ENCODE measurements at regions not wholly inside any gene's neighbourhood (a gene's known extent, or its start where the extent isn't known, plus 50 kb on each side); places are given as distances from the start of the nearest gene placed in this dataset.

DNA sequence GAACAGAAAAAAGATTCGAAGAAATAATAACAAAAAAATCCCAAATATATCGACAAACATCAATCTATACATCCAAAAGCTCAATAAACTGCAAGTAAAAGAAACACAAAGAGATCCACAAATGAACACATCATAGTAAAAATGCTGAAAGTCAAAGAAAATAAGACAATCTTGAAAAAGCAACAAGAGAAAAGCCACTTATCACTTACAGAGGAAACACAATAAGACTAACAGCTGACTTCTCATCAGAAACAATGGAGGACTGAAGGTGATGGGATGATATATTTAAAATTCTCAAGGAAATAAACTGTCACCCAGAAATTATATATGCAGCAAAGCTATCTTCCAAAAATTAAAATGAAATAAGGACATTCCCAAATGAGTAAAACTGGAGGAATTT lies 140.3 kb downstream of the NDUFA10 start:
- no peak overlapping the region for H3K27ac Mint-ChIP-seq
- peaks cover 0 to 29% (median 17%) of the 10 kb centered on the region in 11 donors for H3K9me3 Mint-ChIP-seq
- peaks cover 3 to 11% (median 6%) of the 10 kb centered on the region in 7 donors for H3K4me1 Mint-ChIP-seq
- CTCF ChIA-PET, result no interaction called here
- ATAC-seq, result no peak
- no peak overlapping the region for H3K4me3 ChIP-seq (ENCODE audit: low read length)
- H3K4me3 Mint-ChIP-seq, result no peak overlapping the region
- peaks cover 0 to 13% (median 0%) of the 10 kb centered on the region in 3 experiments for H3K9me3 ChIP-seq (ENCODE audit: control insufficient read depth in 2 of 3, low read length in 3 of 3)
- intact Hi-C loops (cut with micrococcal nuclease), result no loop called here
- H3K27ac ChIP-seq (ENCODE audit: low read depth, low read length), result no peak overlapping the region
- peaks cover 4 to 28% (median 12%) of the 10 kb centered on the region in 5 donors for H3K27me3 Mint-ChIP-seq
- H3K36me3 ChIP-seq (ENCODE audit: control insufficient read depth in 2 of 3, insufficient read depth in 3 of 3, low read length in 3 of 3), result no peaks in the 10 kb centered on the region
- POLR2A ChIA-PET, result no interaction called here
- DNase-seq, result no peak
- H3K27me3 ChIP-seq (ENCODE audit: control insufficient read depth in 2 of 2, insufficient read depth in 2 of 2, low read length in 2 of 2), result no peaks in the 10 kb centered on the region
- peaks cover 0 to 6% of the 10 kb centered on the region in 2 donors for H3K4me1 ChIP-seq (ENCODE audit: control insufficient read depth in 2 of 2, insufficient read depth in 2 of 2, low read length in 2 of 2)
- peaks cover 0 to 8% (median 7%) of the 10 kb centered on the region in 5 donors for H3K36me3 Mint-ChIP-seq

DNA sequence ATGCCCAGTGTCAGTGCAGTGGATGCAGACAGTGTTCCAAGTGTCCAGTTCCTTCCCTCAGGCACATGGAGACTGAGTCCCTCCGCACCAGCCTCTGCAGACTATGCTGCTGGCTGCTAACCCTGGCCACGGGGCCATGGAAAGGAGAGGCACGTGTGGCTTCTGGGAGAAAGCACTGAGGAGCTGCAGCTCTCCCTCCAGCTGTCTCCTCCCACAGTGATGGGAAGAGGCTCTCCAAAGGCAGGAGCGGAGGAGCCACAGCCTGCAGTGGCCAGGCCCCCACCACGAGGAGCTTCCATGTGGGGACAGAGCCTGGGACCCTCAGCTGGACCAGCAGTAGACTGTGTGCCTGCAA lies 141.1 kb downstream of the NDUFA10 start:
- DNase-seq (peak in 1 of 9 donors; percentile 3), ATAC-seq (no peak)
- Histone ChIP-seq H3K27me3 (ENCODE audit: control insufficient read depth in 2 of 2, insufficient read depth in 2 of 2, low read length in 2 of 2) (no peaks in the 10 kb centered on the region), H3K4me1 (ENCODE audit: control insufficient read depth in 2 of 2, insufficient read depth in 2 of 2, low read length in 2 of 2) (peaks cover 0 to 6% of the 10 kb centered on the region in 2 donors), H3K36me3 (ENCODE audit: control insufficient read depth in 2 of 3, insufficient read depth in 3 of 3, low read length in 3 of 3) (no peaks in the 10 kb centered on the region), H3K27ac (ENCODE audit: low read depth, low read length) (no peak overlapping the region), H3K9me3 (ENCODE audit: control insufficient read depth in 2 of 3, low read length in 3 of 3) (peaks cover 0 to 13% (median 0%) of the 10 kb centered on the region in 3 experiments), H3K4me3 (ENCODE audit: low read length) (no peak overlapping the region)
- peaks cover 4 to 26% (median 12%) of the 10 kb centered on the region in 5 donors for H3K27me3 Mint-ChIP-seq
- peaks cover 0 to 8% (median 7%) of the 10 kb centered on the region in 5 donors for H3K36me3 Mint-ChIP-seq
- peaks cover 3 to 11% (median 6%) of the 10 kb centered on the region in 7 donors for H3K4me1 Mint-ChIP-seq
- intact Hi-C loops (cut with micrococcal nuclease), result no loop called here
- H3K9me3 Mint-ChIP-seq, result peaks cover 0 to 29% (median 17%) of the 10 kb centered on the region in 11 donors
- no peak overlapping the region for H3K4me3 Mint-ChIP-seq
- ChIA-PET POLR2A (no interaction called here), CTCF (no interaction called here)
- no peak overlapping the region for H3K27ac Mint-ChIP-seq

DNA sequence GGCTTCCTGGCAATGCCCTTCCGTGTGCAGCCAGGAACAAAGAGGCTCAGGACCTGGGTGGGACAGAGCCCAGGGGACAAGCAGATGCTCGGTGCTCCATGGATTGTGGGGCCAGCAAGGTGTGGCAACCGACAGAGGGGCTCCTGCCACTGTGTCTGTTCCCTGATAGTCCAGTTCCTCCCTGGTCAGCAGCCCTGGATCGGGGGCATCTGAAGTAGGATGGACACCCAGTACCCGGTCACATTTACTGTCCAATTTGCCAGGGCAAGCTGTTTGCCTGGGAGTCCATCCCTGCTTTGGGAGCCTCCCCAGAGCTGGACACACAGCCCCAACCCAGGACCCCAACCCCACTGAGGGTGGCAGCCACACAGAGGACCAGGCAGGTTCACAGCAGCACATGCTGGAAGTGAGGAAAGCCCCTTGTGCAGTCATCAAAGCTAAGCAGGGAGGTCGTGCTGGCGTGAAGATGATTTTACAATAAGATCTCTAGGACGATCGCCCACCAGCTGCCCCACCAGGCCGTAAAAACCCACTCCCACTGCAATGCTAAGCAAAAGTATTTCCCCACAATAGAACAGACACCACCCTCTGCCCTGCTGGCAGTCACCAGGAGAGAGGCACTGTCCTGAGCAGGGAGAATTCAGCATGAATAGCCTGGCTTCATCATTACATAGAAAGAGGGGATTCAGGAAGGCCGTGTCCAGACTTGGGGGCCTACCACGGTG lies 141.7 kb downstream of the NDUFA10 start:
- Mint-ChIP-seq H3K4me3 (no peak overlapping the region), H3K9me3 (peaks cover 0 to 29% (median 17%) of the 10 kb centered on the region in 11 donors), H3K36me3 (peaks cover 0 to 8% (median 7%) of the 10 kb centered on the region in 5 donors), H3K4me1 (peaks cover 3 to 11% (median 6%) of the 10 kb centered on the region in 7 donors), H3K27ac (no peak overlapping the region), H3K27me3 (peaks cover 4 to 25% (median 12%) of the 10 kb centered on the region in 5 donors)
- ChIA-PET CTCF (interaction anchor here (1.0 to 1.1 kb wide), 2 partner anchors 10 to 784 kb away, joined by 3 read pairs; no protein-coding TSS in a partner anchor), POLR2A (no interaction called here)
- Histone ChIP-seq H3K4me3 (ENCODE audit: low read length) (no peak overlapping the region), H3K36me3 (ENCODE audit: control insufficient read depth in 2 of 3, insufficient read depth in 3 of 3, low read length in 3 of 3) (no peaks in the 10 kb centered on the region), H3K27ac (ENCODE audit: low read depth, low read length) (no peak overlapping the region), H3K27me3 (ENCODE audit: control insufficient read depth in 2 of 2, insufficient read depth in 2 of 2, low read length in 2 of 2) (no peaks in the 10 kb centered on the region), H3K4me1 (ENCODE audit: control insufficient read depth in 2 of 2, insufficient read depth in 2 of 2, low read length in 2 of 2) (peaks cover 0 to 6% of the 10 kb centered on the region in 2 donors), H3K9me3 (ENCODE audit: control insufficient read depth in 2 of 3, low read length in 3 of 3) (peaks cover 0 to 13% (median 0%) of the 10 kb centered on the region in 3 experiments)
- intact Hi-C loops (cut with micrococcal nuclease), result loop anchor here in 1 of 2 donors (2.0 kb wide), 1 partner anchor 483 kb away; the partner anchor contains the start of gene HDAC4
- ATAC-seq (no peak), DNase-seq (peak in 1 of 9 donors; percentile 8)

DNA sequence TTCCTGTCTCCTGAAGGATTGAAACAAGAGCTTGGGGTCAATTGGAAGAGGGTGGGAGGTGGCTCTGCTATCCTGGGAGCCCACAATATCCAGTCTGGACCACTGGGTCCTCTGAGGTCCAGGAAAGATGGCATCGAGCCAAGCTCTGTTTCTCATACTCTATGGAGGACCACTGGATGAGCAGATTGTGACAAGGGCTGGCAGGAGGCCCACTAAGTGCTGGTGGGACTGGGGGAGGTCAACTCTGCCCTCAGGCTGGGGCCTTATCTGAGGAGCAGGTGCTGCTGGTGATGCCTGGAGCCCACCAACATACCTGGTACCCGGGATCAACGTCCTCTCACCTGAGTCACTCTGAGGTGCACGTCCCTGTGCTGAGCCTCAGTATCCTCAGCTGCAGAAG lies 142.4 kb downstream of the NDUFA10 start:
- peaks cover 3 to 11% (median 6%) of the 10 kb centered on the region in 7 donors for H3K4me1 Mint-ChIP-seq
- Histone ChIP-seq H3K4me1 (ENCODE audit: control insufficient read depth in 2 of 2, insufficient read depth in 2 of 2, low read length in 2 of 2) (peaks cover 0 to 6% of the 10 kb centered on the region in 2 donors), H3K9me3 (ENCODE audit: control insufficient read depth in 2 of 3, low read length in 3 of 3) (peaks cover 0 to 13% (median 0%) of the 10 kb centered on the region in 3 experiments), H3K27me3 (ENCODE audit: control insufficient read depth in 2 of 2, insufficient read depth in 2 of 2, low read length in 2 of 2) (no peaks in the 10 kb centered on the region), H3K27ac (ENCODE audit: low read depth, low read length) (no peak overlapping the region), H3K36me3 (ENCODE audit: control insufficient read depth in 2 of 3, insufficient read depth in 3 of 3, low read length in 3 of 3) (no peaks in the 10 kb centered on the region), H3K4me3 (ENCODE audit: low read length) (no peak overlapping the region)
- peaks cover 0 to 8% (median 7%) of the 10 kb centered on the region in 5 donors for H3K36me3 Mint-ChIP-seq
- H3K27me3 Mint-ChIP-seq, result peaks cover 4 to 20% (median 12%) of the 10 kb centered on the region in 5 donors
- ChIA-PET CTCF (interaction anchor here (0.6 to 1.1 kb wide), 5 partner anchors 9 to 784 kb away, joined by 3 read pairs; no protein-coding TSS in a partner anchor), POLR2A (no interaction called here)
- no peak overlapping the region for H3K4me3 Mint-ChIP-seq
- intact Hi-C loops (cut with micrococcal nuclease), result loop anchor here (1.0 to 2.0 kb wide), 3 partner anchors 482 to 847 kb away; partner anchors contain the start of gene HDAC4 (in 1 of the 2)
- H3K27ac Mint-ChIP-seq, result no peak overlapping the region
- no peak for DNase-seq
- H3K9me3 Mint-ChIP-seq, result peaks cover 0 to 29% (median 17%) of the 10 kb centered on the region in 11 donors
- no peak for ATAC-seq

DNA sequence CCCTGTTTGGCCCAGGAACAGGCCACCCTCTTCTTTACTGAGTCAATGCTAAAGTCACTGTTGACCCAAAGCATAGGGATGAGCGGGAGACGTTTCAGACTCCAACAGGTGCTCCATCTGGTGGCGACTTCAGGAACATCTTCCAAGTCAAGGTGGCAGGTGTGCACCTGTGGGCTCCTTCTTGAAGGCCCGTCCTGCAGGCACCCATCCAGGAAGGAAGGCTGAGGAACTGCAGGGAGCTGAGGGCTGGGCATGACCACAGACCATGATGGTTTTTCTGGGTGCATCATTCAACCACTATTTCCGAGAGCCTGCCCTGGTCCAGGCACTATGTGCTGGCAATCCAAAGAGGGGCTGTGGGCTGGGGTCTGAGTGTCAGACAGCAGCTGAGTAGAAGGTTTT lies 142.8 kb downstream of the NDUFA10 start:
- Histone ChIP-seq H3K27ac (ENCODE audit: low read depth, low read length) (no peak overlapping the region), H3K27me3 (ENCODE audit: control insufficient read depth in 2 of 2, insufficient read depth in 2 of 2, low read length in 2 of 2) (no peaks in the 10 kb centered on the region), H3K4me3 (ENCODE audit: low read length) (no peak overlapping the region), H3K4me1 (ENCODE audit: control insufficient read depth in 2 of 2, insufficient read depth in 2 of 2, low read length in 2 of 2) (peaks cover 0 to 6% of the 10 kb centered on the region in 2 donors), H3K36me3 (ENCODE audit: control insufficient read depth in 2 of 3, insufficient read depth in 3 of 3, low read length in 3 of 3) (no peaks in the 10 kb centered on the region), H3K9me3 (ENCODE audit: control insufficient read depth in 2 of 3, low read length in 3 of 3) (peaks cover 0 to 13% (median 0%) of the 10 kb centered on the region in 3 experiments)
- peaks cover 0 to 29% (median 17%) of the 10 kb centered on the region in 11 donors for H3K9me3 Mint-ChIP-seq
- H3K4me1 Mint-ChIP-seq, result peaks cover 3 to 11% (median 6%) of the 10 kb centered on the region in 7 donors
- no peak overlapping the region for H3K4me3 Mint-ChIP-seq
- H3K36me3 Mint-ChIP-seq, result peaks cover 0 to 8% (median 7%) of the 10 kb centered on the region in 5 donors
- intact Hi-C loops (cut with micrococcal nuclease), result loop anchor here (1.0 to 2.0 kb wide), 3 partner anchors 482 to 847 kb away; partner anchors contain the start of gene HDAC4 (in 1 of the 2)
- peaks cover 4 to 19% (median 12%) of the 10 kb centered on the region in 5 donors for H3K27me3 Mint-ChIP-seq
- CTCF ChIA-PET, result interaction anchor here (0.6 to 1.1 kb wide), 5 partner anchors 8 to 783 kb away, joined by 3 read pairs; no protein-coding TSS in a partner anchor
- POLR2A ChIA-PET, result no interaction called here
- H3K27ac Mint-ChIP-seq, result peak overlapping the region in 1 of 9 donors; percentile 45
- ATAC-seq (peak; percentile 54), DNase-seq (peak in 8 of 9 donors; percentile 12 to 59 (median 44))

DNA sequence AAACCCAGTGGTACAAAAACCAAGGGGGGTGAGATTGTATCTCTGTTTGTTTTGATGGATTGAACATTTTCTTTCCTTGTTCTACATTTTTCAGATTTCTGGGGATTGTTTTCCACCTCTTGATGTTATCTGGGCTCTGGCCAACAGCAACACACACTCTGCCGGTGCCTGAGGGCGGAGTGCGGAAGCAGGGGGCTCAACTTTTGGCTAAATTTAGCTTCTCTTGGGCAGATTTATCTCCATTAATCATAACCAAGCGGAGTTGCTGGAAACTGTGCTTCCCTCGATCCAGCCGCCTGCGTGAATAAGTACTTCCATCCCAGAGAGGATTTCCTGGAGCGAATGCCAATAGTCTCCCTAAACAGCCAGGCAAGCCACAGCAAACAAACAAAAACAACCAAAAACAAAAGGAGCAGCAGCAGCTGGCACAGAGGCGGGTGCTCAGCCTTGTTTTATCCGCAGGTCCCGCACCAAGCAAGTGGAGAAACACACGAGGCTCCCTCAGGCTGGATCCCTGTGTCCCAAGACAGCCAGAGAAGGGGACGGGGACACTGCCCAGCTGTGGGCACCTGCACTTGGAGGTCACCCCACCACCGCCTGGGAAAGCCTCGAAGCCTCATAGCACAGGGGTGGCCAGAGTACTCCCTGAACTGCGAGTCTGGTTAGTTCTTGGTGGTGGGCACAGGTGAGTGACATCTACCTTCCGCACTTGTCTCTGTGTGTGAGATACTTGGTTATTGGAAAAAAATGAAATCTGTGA lies 143.4 kb downstream of the NDUFA10 start:
- intact Hi-C loops (cut with micrococcal nuclease), result loop anchor here (1.0 to 2.0 kb wide), 3 partner anchors 481 to 846 kb away; partner anchors contain the start of gene HDAC4 (in 1 of the 2)
- H3K27ac ChIP-seq (ENCODE audit: low read depth, low read length), result no peak overlapping the region
- no peak overlapping the region for H3K27ac Mint-ChIP-seq
- no peak overlapping the region for H3K4me3 ChIP-seq (ENCODE audit: low read length)
- peaks cover 0 to 6% of the 10 kb centered on the region in 2 donors for H3K4me1 ChIP-seq (ENCODE audit: control insufficient read depth in 2 of 2, insufficient read depth in 2 of 2, low read length in 2 of 2)
- H3K36me3 Mint-ChIP-seq, result peaks cover 0 to 8% (median 7%) of the 10 kb centered on the region in 5 donors
- ATAC-seq (no peak), DNase-seq (peak in 2 of 9 donors; percentile 8 to 9)
- peaks cover 0 to 2% of the 10 kb centered on the region in 2 donors for H3K27me3 ChIP-seq (ENCODE audit: control insufficient read depth in 2 of 2, insufficient read depth in 2 of 2, low read length in 2 of 2)
- H3K4me3 Mint-ChIP-seq, result peak overlapping the region in 1 of 10 donors; percentile 3
- POLR2A ChIA-PET, result no interaction called here
- H3K9me3 Mint-ChIP-seq, result peaks cover 0 to 28% (median 15%) of the 10 kb centered on the region in 11 donors
- peaks cover 4 to 24% (median 11%) of the 10 kb centered on the region in 5 donors for H3K27me3 Mint-ChIP-seq
- H3K36me3 ChIP-seq (ENCODE audit: control insufficient read depth in 2 of 3, insufficient read depth in 3 of 3, low read length in 3 of 3), result no peaks in the 10 kb centered on the region
- H3K4me1 Mint-ChIP-seq, result peaks cover 3 to 11% (median 6%) of the 10 kb centered on the region in 7 donors
- CTCF ChIA-PET, result interaction anchor here (1.1 kb wide), 1 partner anchor 783 kb away, joined by 3 read pairs; no protein-coding TSS in a partner anchor
- H3K9me3 ChIP-seq (ENCODE audit: control insufficient read depth in 2 of 3, low read length in 3 of 3), result peaks cover 0 to 13% (median 0%) of the 10 kb centered on the region in 3 experiments
